ENCODE measurements at regions not wholly inside any gene's neighbourhood (a gene's known extent, or its start where the extent isn't known, plus 50 kb on each side); places are given as distances from the start of the nearest gene placed in this dataset.

DNA sequence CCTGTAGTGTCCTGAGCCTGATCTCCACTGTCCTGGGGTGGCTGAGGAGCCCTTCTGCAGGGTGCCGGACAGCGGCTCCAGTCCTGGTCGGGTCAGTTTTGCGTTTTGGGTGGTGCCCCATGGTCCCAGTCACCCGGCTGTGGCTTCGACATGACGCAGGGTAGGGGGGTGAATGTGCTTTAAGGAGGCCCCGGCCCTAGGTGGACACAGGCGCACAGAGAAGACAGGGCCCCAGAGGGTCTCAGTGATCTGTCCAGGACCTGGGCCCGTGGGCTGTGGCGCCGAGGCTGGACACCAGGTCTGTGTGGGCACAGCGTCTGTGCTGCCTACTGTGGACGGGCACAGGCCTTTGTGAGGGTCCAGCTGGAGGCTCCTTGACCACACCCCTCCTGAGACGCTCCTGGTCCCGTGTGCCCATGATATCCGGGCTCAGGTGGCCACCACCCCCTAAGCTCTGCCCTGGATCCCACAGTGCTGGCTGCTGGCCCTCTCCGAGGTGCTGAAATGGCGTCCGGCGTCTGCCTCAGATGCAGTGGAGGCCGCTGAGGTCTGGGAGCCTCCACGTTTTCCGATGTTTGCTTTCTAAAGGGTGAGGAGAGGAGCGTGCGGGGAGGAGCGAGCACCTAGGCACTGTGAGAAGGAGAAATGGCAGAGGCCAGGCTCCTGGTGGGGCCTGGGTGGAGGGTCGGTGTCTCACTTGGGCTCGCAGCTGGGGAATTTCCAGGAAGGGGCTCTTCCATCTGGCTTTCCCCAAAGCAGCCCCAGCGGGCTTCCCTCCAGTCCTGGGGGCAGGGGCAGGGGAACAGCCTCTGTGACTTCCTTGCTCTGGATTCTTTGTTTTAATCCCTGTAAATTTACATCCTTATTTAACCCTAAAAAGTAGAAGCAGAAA is 56.1 kb upstream of the ACSF3 start:
- TF ChIP-seq, protein P1, sequence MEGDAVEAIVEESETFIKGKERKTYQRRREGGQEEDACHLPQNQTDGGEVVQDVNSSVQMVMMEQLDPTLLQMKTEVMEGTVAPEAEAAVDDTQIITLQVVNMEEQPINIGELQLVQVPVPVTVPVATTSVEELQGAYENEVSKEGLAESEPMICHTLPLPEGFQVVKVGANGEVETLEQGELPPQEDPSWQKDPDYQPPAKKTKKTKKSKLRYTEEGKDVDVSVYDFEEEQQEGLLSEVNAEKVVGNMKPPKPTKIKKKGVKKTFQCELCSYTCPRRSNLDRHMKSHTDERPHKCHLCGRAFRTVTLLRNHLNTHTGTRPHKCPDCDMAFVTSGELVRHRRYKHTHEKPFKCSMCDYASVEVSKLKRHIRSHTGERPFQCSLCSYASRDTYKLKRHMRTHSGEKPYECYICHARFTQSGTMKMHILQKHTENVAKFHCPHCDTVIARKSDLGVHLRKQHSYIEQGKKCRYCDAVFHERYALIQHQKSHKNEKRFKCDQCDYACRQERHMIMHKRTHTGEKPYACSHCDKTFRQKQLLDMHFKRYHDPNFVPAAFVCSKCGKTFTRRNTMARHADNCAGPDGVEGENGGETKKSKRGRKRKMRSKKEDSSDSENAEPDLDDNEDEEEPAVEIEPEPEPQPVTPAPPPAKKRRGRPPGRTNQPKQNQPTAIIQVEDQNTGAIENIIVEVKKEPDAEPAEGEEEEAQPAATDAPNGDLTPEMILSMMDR (IDR thresholded peaks at IDR 0.05; ENCODE audit: poor library complexity) = no peak
- TF ChIP-seq EZH2phosphoT487 (IDR thresholded peaks at IDR 0.05; ENCODE audit: low read depth, severe bottlenecking, unreplicated experiment) (no peak), EZH2 (IDR thresholded peaks at IDR 0.05; ENCODE audit: borderline replicate concordance) (no peak)
